ENCODE measurements at regions not wholly inside any gene's neighbourhood (a gene's known extent, or its start where the extent isn't known, plus 50 kb on each side); places are given as distances from the start of the nearest gene placed in this dataset.

DNA sequence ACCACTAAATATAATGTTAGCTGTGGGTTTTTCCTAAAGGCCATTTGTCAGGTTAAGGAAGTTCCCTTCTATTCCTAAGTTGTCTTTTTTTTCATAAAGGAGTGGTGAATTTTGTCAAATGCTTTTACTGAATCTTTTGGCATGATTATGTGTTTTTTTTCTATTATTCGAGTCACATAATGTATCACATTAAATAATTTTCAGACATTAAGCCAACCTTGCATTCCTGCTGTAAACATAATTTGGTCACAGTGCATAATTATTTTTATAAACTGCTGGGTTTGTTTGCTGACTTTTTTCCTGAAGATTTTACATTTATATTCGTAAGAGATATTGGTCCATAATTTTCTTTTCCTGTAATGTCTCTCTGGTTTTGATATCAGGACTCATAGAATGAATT is 101.8 kb upstream of the SPRED1 start:
- TF ChIP-seq, protein P1, sequence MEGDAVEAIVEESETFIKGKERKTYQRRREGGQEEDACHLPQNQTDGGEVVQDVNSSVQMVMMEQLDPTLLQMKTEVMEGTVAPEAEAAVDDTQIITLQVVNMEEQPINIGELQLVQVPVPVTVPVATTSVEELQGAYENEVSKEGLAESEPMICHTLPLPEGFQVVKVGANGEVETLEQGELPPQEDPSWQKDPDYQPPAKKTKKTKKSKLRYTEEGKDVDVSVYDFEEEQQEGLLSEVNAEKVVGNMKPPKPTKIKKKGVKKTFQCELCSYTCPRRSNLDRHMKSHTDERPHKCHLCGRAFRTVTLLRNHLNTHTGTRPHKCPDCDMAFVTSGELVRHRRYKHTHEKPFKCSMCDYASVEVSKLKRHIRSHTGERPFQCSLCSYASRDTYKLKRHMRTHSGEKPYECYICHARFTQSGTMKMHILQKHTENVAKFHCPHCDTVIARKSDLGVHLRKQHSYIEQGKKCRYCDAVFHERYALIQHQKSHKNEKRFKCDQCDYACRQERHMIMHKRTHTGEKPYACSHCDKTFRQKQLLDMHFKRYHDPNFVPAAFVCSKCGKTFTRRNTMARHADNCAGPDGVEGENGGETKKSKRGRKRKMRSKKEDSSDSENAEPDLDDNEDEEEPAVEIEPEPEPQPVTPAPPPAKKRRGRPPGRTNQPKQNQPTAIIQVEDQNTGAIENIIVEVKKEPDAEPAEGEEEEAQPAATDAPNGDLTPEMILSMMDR (IDR thresholded peaks at IDR 0.05; ENCODE audit: low read depth, low read length): no peak
- no peak for TF ChIP-seq POLR2A (IDR thresholded peaks at IDR 0.05; ENCODE audit: extremely low read depth, insufficient read length)
- TF ChIP-seq, protein P2, sequence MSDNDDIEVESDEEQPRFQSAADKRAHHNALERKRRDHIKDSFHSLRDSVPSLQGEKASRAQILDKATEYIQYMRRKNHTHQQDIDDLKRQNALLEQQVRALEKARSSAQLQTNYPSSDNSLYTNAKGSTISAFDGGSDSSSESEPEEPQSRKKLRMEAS (IDR thresholded peaks at IDR 0.05; ENCODE audit: low read depth, low read length): no peak

Measured in NB4 (cell line).